ENCODE measurements at regions not wholly inside any gene's neighbourhood (a gene's known extent, or its start where the extent isn't known, plus 50 kb on each side); places are given as distances from the start of the nearest gene placed in this dataset.

DNA sequence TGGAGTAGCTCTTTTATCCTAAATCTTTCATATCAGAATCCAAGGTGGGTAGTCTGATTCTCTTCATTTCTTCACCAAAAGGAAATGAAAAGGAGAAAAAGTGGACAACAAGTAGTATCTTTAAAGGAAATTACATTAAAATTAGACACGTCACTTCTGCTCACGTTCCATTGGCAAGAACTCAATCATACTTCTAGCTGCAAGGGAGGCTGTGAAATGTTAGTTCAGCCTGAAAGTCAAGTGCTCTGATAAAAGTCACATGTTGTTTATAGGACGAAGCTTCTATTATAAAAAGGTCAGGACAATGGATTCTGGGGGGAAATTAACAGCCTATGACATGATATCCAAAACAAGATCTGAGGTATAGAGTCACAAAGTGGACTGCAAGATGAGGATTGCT lies 164.6 kb upstream of the MCTP2 start:
- WGBS (ENCODE audit: low lambda C conversion rate), result 49% methylated on average over 3 of the region's 3 CpGs
- CTCF ChIA-PET, result interaction anchor here (0.9 kb wide), 1 partner anchor 10 kb away, joined by 3 read pairs; no protein-coding TSS in a partner anchor

More for the DNA sequence above, 164.6 kb upstream of the MCTP2 start:
- H3K36me3 ChIP-seq (replicated peaks in 1 of 2; ENCODE audit: control insufficient read depth in 1 of 2, insufficient read depth in 2 of 2, low read length in 1 of 2), result no peaks in the 10 kb centered on the region
- H3K27me3 ChIP-seq (ENCODE audit: insufficient read depth), result no peaks in the 10 kb centered on the region
- no peak for DNase-seq
- TF ChIP-seq RAD21 (IDR thresholded peaks at IDR 0.05; ENCODE audit: low read length) (no peak), RCOR1 (IDR thresholded peaks at IDR 0.05; ENCODE audit: low read length) (no peak), CHD2 (IDR thresholded peaks at IDR 0.05; ENCODE audit: low read length, partially characterized antibody) (no peak), NFIC (IDR thresholded peaks at IDR 0.05; ENCODE audit: borderline replicate concordance) (no peak), FOSL2 (IDR thresholded peaks at IDR 0.05; ENCODE audit: borderline replicate concordance, low read depth) (no peak), TCF12 (IDR thresholded peaks at IDR 0.05) (no peak), TAF1 (IDR thresholded peaks at IDR 0.05; ENCODE audit: borderline replicate concordance, low read depth, low read length) (no peak), SIN3A (IDR thresholded peaks at IDR 0.05; ENCODE audit: borderline replicate concordance, low read depth, low read length) (no peak), MEF2A (IDR thresholded peaks at IDR 0.05; ENCODE audit: borderline replicate concordance, low read depth) (no peak), RFX5 (IDR thresholded peaks at IDR 0.05; ENCODE audit: low read length) (no peak), GABPA (IDR thresholded peaks at IDR 0.05; ENCODE audit: low read depth) (no peak), EZH2phosphoT487 (IDR thresholded peaks at IDR 0.05; ENCODE audit: borderline replicate concordance, low read depth) (no peak), FOXM1 (IDR thresholded peaks at IDR 0.05; ENCODE audit: low read depth) (no peak), FOXJ3 (CRISPR knock-in tag; IDR thresholded peaks at IDR 0.05) (no peak), EP300 (IDR thresholded peaks at IDR 0.05; ENCODE audit: borderline replicate concordance in 1 of 2, low read depth in 1 of 2, low read length in 1 of 2) (no peak), RXRA (IDR thresholded peaks at IDR 0.05; ENCODE audit: borderline replicate concordance, low read depth) (no peak), USF1 (IDR thresholded peaks at IDR 0.05; ENCODE audit: borderline replicate concordance, low read depth) (no peak)
- TF ChIP-seq, protein P1, sequence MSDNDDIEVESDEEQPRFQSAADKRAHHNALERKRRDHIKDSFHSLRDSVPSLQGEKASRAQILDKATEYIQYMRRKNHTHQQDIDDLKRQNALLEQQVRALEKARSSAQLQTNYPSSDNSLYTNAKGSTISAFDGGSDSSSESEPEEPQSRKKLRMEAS (IDR thresholded peaks at IDR 0.05; ENCODE audit: low read depth), result no peak
- TF ChIP-seq, protein P2, sequence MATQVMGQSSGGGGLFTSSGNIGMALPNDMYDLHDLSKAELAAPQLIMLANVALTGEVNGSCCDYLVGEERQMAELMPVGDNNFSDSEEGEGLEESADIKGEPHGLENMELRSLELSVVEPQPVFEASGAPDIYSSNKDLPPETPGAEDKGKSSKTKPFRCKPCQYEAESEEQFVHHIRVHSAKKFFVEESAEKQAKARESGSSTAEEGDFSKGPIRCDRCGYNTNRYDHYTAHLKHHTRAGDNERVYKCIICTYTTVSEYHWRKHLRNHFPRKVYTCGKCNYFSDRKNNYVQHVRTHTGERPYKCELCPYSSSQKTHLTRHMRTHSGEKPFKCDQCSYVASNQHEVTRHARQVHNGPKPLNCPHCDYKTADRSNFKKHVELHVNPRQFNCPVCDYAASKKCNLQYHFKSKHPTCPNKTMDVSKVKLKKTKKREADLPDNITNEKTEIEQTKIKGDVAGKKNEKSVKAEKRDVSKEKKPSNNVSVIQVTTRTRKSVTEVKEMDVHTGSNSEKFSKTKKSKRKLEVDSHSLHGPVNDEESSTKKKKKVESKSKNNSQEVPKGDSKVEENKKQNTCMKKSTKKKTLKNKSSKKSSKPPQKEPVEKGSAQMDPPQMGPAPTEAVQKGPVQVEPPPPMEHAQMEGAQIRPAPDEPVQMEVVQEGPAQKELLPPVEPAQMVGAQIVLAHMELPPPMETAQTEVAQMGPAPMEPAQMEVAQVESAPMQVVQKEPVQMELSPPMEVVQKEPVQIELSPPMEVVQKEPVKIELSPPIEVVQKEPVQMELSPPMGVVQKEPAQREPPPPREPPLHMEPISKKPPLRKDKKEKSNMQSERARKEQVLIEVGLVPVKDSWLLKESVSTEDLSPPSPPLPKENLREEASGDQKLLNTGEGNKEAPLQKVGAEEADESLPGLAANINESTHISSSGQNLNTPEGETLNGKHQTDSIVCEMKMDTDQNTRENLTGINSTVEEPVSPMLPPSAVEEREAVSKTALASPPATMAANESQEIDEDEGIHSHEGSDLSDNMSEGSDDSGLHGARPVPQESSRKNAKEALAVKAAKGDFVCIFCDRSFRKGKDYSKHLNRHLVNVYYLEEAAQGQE (IDR thresholded peaks at IDR 0.05; ENCODE audit: low read depth, low read length), result no peak
- TF ChIP-seq, protein P3, sequence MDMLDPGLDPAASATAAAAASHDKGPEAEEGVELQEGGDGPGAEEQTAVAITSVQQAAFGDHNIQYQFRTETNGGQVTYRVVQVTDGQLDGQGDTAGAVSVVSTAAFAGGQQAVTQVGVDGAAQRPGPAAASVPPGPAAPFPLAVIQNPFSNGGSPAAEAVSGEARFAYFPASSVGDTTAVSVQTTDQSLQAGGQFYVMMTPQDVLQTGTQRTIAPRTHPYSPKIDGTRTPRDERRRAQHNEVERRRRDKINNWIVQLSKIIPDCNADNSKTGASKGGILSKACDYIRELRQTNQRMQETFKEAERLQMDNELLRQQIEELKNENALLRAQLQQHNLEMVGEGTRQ (IDR thresholded peaks at IDR 0.05; ENCODE audit: borderline replicate concordance, low read depth, low read length), result no peak
- peaks cover 0 to 16% of the 10 kb centered on the region in 2 experiments; a peak in 1 of 4 replicates for H3K4me1 ChIP-seq (ENCODE audit: control insufficient read depth in 1 of 2, insufficient read depth in 2 of 2, low read depth in 1 of 2, low read length in 1 of 2)
- H3K79me2 ChIP-seq (ENCODE audit: insufficient read depth), result no peaks in the 10 kb centered on the region
- no peaks in the 10 kb centered on the region for H3K9me3 ChIP-seq
- no peak overlapping the region for H3K4me3 ChIP-seq (ENCODE audit: low read depth in 2 of 2, low read length in 1 of 2)
- no peak overlapping the region for H2AFZ ChIP-seq (ENCODE audit: low read depth)
- no peak overlapping the region for H3K27ac ChIP-seq (ENCODE audit: low read depth in 2 of 2, low read length in 1 of 2)
- no peak overlapping the region for H3K4me2 ChIP-seq
- POLR2A ChIA-PET, result no interaction called here
- no peaks in the 10 kb centered on the region for H4K20me1 ChIP-seq (ENCODE audit: insufficient read depth)
- no peak overlapping the region for H3K9ac ChIP-seq
- no peaks in the 10 kb centered on the region for H3F3A ChIP-seq (replicated peaks; ENCODE audit: insufficient read depth)
- H3K9me2 ChIP-seq, result no peaks in the 10 kb centered on the region

Measured in SK-N-SH (cell line).